Smooth muscle cell (in vitro differentiated cells): ENCODE measurements at regions not wholly inside any gene's neighbourhood (a gene's known extent, or its start where the extent isn't known, plus 50 kb on each side); places are given as distances from the start of the nearest gene placed in this dataset.

Experiments used
- DNase-seq: peaks from one replicate; lab custom pipeline; 2025; ENCODE audit not compliant: unreplicated experiment; lab: John Stamatoyannopoulos, UW
- H2AFZ ChIP-seq: fragments of 200-600 bp; sonication (generic); 2 replicates; pipeline ENCODE4 v1.6.0; 2016; ENCODE audit warnings: antibody characterized with exemption, low read depth, mild to moderate bottlenecking
- H3F3A ChIP-seq: fragments of 200-600 bp; sonication (generic); 2 replicates; pipeline ENCODE4 v1.6.0; 2017; ENCODE audit warnings: antibody characterized with exemption, low read depth
- H3K27ac ChIP-seq: fragments of 200-600 bp; sonication (generic); 2 replicates; pipeline ENCODE4 v1.5.1; 2016; ENCODE audit warnings: low read depth, mild to moderate bottlenecking
- H3K27me3 ChIP-seq: fragments of 200-600 bp; sonication (generic); 2 replicates; pipeline ENCODE4 v1.6.1; 2016; ENCODE audit warnings: low read depth, mild to moderate bottlenecking
- H3K36me3 ChIP-seq: fragments of 200-600 bp; sonication (generic); 2 replicates; pipeline ENCODE4 v1.5.1; 2016; ENCODE audit warnings: low read depth
- H3K4me1 ChIP-seq: fragments of 200-600 bp; sonication (generic); 2 replicates; pipeline ENCODE4 v1.5.1; 2016; ENCODE audit warnings: low read depth
- H3K4me2 ChIP-seq: fragments of 200-600 bp; sonication (generic); 2 replicates; pipeline ENCODE4 v1.6.0; 2016; ENCODE audit warnings: mild to moderate bottlenecking
- H3K4me3 ChIP-seq: fragments of 200-600 bp; sonication (generic); 2 replicates; pipeline ENCODE4 v1.5.1; 2016; ENCODE audit warnings: mild to moderate bottlenecking
- H3K79me2 ChIP-seq: fragments of 200-600 bp; sonication (generic); 2 replicates; pipeline ENCODE4 v1.6.0; 2016; ENCODE audit warnings: low read depth, mild to moderate bottlenecking
- H3K9ac ChIP-seq: fragments of 200-600 bp; sonication (generic); 2 replicates; pipeline ENCODE4 v1.6.0; 2016; ENCODE audit warnings: low read depth
- H3K9me3 ChIP-seq: fragments of 200-600 bp; sonication (generic); replicated peaks from 2 replicates; pipeline ENCODE4 v1.5.1; 2016; ENCODE audit warnings: low read depth
- H4K20me1 ChIP-seq: fragments of 200-600 bp; sonication (generic); 2 replicates; pipeline ENCODE4 v1.6.0; 2016; ENCODE audit warnings: low read depth
- WGBS: methylation state at CpG from one replicate; pipeline ENCODE4 v1.1.7; 2016; ENCODE audit warnings: low lambda C conversion rate; 5-methylcytosine and 5-hydroxymethylcytosine counted together
- TF ChIP-seq, protein P1 (sequence below): fragments of 200-600 bp; sonication (generic); IDR thresholded peaks from 2 replicates; pipeline ENCODE4 v1.5.1; 2017; ENCODE audit warnings: borderline replicate concordance, mild to moderate bottlenecking, antibody characterized with exemption; ENCODE audit not compliant: insufficient read depth, poor library complexity, severe bottlenecking

- no peaks in the 10 kb centered on the region for H3F3A ChIP-seq
- DNase-seq = no peak
- no peak overlapping the region for H3K27ac ChIP-seq
- H3K36me3 ChIP-seq = no peaks in the 10 kb centered on the region
- no peak overlapping the region for H3K9ac ChIP-seq
- no peaks in the 10 kb centered on the region for H3K27me3 ChIP-seq
- no peaks in the 10 kb centered on the region for H3K4me1 ChIP-seq
- TF ChIP-seq, protein P1, sequence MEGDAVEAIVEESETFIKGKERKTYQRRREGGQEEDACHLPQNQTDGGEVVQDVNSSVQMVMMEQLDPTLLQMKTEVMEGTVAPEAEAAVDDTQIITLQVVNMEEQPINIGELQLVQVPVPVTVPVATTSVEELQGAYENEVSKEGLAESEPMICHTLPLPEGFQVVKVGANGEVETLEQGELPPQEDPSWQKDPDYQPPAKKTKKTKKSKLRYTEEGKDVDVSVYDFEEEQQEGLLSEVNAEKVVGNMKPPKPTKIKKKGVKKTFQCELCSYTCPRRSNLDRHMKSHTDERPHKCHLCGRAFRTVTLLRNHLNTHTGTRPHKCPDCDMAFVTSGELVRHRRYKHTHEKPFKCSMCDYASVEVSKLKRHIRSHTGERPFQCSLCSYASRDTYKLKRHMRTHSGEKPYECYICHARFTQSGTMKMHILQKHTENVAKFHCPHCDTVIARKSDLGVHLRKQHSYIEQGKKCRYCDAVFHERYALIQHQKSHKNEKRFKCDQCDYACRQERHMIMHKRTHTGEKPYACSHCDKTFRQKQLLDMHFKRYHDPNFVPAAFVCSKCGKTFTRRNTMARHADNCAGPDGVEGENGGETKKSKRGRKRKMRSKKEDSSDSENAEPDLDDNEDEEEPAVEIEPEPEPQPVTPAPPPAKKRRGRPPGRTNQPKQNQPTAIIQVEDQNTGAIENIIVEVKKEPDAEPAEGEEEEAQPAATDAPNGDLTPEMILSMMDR = no peak
- no peaks in the 10 kb centered on the region for H3K9me3 ChIP-seq
- H3K79me2 ChIP-seq = no peaks in the 10 kb centered on the region
- no peak overlapping the region for H3K4me3 ChIP-seq
- H2AFZ ChIP-seq = no peak overlapping the region
- 84% methylated on average over 2 of the region's 2 CpGs for WGBS
- no peak overlapping the region for H3K4me2 ChIP-seq
- H4K20me1 ChIP-seq = no peaks in the 10 kb centered on the region
Observed at GRCh38 chr14:42545636-42546035, 939.0 kb downstream of the LRFN5 start.

DNA sequence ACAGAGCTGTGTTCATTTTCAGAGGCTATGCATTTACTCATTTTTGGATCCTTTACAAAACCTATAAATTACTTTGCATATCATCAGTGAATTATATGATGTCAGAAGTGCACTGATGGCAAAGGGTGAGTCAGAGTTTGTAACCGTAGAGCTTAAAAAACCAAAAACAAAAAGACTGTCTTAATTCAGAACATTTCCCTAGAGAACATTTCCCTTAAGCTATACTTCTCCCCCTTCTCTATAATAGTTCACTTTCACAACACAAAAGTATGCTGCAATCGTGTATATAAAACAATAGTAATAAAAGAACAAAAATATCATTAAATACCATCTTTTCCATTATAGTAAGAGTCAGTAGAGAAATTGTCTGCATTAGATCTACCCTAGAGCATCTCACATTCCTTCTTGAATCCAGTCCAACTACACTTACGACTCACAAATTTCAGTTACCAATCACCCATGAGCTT, 934.9 kb downstream of the LRFN5 start:
- Histone ChIP-seq H3K27me3 (no peaks in the 10 kb centered on the region), H3K79me2 (no peaks in the 10 kb centered on the region), H4K20me1 (no peaks in the 10 kb centered on the region), H3K4me1 (no peaks in the 10 kb centered on the region), H3F3A (no peaks in the 10 kb centered on the region), H3K27ac (no peak overlapping the region), H3K9me3 (no peaks in the 10 kb centered on the region), H3K4me2 (no peak overlapping the region), H3K36me3 (no peaks in the 10 kb centered on the region), H3K4me3 (no peak overlapping the region), H3K9ac (no peak overlapping the region), H2AFZ (no peak overlapping the region)
- no peak for DNase-seq
- TF ChIP-seq, protein P1 = no peak
- WGBS = 63% methylated on average over 3 of the region's 3 CpGs

DNA sequence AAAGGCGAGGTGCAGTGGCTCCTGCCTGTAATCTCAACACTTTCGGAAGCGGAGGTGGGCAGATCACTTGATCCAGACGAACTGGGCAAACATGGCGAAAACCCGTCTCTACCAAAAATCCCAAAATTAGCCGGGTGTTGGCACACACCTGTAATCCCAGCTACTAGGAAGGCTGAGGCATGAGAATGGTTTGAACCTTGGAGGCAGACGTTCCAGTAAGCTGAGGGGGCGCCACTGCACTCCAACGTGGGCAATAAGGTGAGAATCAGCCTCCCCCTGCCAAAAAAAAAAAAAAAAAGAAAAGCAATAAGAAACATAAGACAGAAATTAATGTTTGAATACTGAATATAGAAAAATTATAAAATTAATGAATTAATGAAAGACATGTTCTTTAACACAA, 928.7 kb downstream of the LRFN5 start:
- Histone ChIP-seq H3K4me3 (no peak overlapping the region), H3K27ac (no peak overlapping the region), H4K20me1 (no peaks in the 10 kb centered on the region), H3K27me3 (no peaks in the 10 kb centered on the region), H2AFZ (no peak overlapping the region), H3K36me3 (no peaks in the 10 kb centered on the region), H3K79me2 (no peaks in the 10 kb centered on the region), H3F3A (no peaks in the 10 kb centered on the region), H3K9me3 (no peaks in the 10 kb centered on the region), H3K9ac (no peak overlapping the region), H3K4me1 (no peaks in the 10 kb centered on the region), H3K4me2 (no peak overlapping the region)
- TF ChIP-seq, protein P1 = no peak
- WGBS = 76% methylated on average over 10 of the region's 10 CpGs
- no peak for DNase-seq

GRCh38 chr14:42533476-42533875, 926.8 kb downstream of the LRFN5 start:
- no peaks in the 10 kb centered on the region for H3K9me3 ChIP-seq
- H3K9ac ChIP-seq = no peak overlapping the region
- DNase-seq = no peak
- no peaks in the 10 kb centered on the region for H3K79me2 ChIP-seq
- no peaks in the 10 kb centered on the region for H4K20me1 ChIP-seq
- TF ChIP-seq, protein P1 = no peak
- no peaks in the 10 kb centered on the region for H3K27me3 ChIP-seq
- H3K4me2 ChIP-seq = no peak overlapping the region
- H3K36me3 ChIP-seq = no peaks in the 10 kb centered on the region
- H3F3A ChIP-seq = no peaks in the 10 kb centered on the region
- H3K4me3 ChIP-seq = no peak overlapping the region
- no peak overlapping the region for H3K27ac ChIP-seq
- 93% methylated on average over 1 of the region's 1 CpG for WGBS
- no peaks in the 10 kb centered on the region for H3K4me1 ChIP-seq
- H2AFZ ChIP-seq = no peak overlapping the region
